Immature natural killer cell (primary cell): ENCODE measurements at regions not wholly inside any gene's neighbourhood (a gene's known extent, or its start where the extent isn't known, plus 50 kb on each side); places are given as distances from the start of the nearest gene placed in this dataset.
"Not testable (repeated sequence)": the region's sequence is repeated elsewhere in the genome, so short reads cannot be mapped to it uniquely, and the experiment has no call there.

Experiments
- DNase-seq, 3 donors: peaks; one replicate each; pipeline ENCODE4 v3.0.0; 2022; ENCODE audit warnings: mixed read lengths in 1 of 3
- H3K27ac Mint-ChIP-seq, 6 donors: one replicate each; pipeline ENCODE4 v1.8.0; 2020; ENCODE audit warnings: mixed read lengths in 6 of 6, mild to moderate bottlenecking in 5 of 6, inconsistent platforms in 4 of 6, moderate library complexity in 3 of 6
- H3K27me3 Mint-ChIP-seq, 3 donors: one replicate each; pipeline ENCODE4 v1.8.0; 2020 to 2021; ENCODE audit warnings: low read depth in 3 of 3, mild to moderate bottlenecking in 3 of 3, mixed read lengths in 3 of 3, moderate library complexity in 3 of 3, inconsistent platforms in 1 of 3
- H3K36me3 Mint-ChIP-seq, 3 donors: one replicate each; pipeline ENCODE4 v1.8.0; 2020; ENCODE audit warnings: mixed read lengths in 3 of 3, inconsistent platforms in 2 of 3, mild to moderate bottlenecking in 2 of 3
- H3K4me1 Mint-ChIP-seq, 2 donors: one replicate each; pipeline ENCODE4 v1.8.0; 2020; ENCODE audit warnings: inconsistent platforms in 2 of 2, mild to moderate bottlenecking in 2 of 2, mixed read lengths in 2 of 2, moderate library complexity in 1 of 2
- H3K4me3 Mint-ChIP-seq, 5 donors: one replicate each; pipeline ENCODE4 v1.8.0; 2020; ENCODE audit warnings: mild to moderate bottlenecking in 5 of 5, mixed read lengths in 5 of 5, inconsistent platforms in 3 of 5, moderate library complexity in 3 of 5
- H3K9me3 Mint-ChIP-seq, 6 donors: one replicate each; pipeline ENCODE4 v1.8.0; 2020; ENCODE audit warnings: mild to moderate bottlenecking in 6 of 6, mixed read lengths in 6 of 6, inconsistent platforms in 4 of 6, moderate library complexity in 3 of 6

DNA sequence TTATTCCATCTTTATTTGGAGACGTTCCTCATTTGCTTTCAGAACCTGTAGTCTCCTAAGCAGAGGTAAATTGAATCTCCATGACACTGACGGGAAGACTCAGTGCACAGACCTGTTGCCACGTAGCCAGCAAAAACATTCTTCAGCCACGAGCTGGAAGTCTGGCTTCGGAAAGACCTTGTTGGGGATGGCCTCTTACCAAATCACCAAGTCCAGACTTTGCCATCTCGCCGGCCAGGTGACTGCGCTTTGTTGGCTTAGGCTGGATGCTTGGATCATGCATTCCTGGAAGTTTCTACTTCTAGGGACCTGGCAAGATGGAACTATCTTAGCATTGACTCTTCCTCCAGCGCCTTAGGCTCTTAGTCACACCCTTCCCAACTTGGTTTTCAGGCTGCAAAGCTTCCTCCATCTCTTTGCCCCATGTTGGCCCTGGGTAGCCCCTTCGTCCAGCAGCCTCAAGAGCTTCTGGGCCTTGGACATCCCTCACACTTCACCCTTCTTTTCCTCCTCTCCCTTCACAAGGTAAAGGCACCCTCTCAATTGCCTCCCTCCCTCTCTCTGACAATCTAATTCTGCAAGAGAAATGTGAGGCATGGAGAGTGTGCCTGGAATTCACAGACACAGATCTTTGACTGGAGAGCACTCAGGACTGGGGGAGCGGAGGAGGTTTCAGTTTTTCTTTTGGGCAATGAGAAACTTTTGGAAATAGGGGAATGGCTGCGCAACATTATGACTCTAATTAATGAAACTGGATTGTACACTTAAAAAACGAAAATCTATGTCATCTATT lies 451.9 kb upstream of the MKI67 start:
- peaks cover 0 to 2% (median 0%) of the 10 kb centered on the region in 6 donors for H3K9me3 Mint-ChIP-seq
- H3K4me3 Mint-ChIP-seq = no peak overlapping the region
- no peaks in the 10 kb centered on the region for H3K4me1 Mint-ChIP-seq
- DNase-seq = no peak
- H3K27me3 Mint-ChIP-seq = peaks cover 0 to 2% (median 0%) of the 10 kb centered on the region in 3 donors
- no peaks in the 10 kb centered on the region for H3K36me3 Mint-ChIP-seq
- H3K27ac Mint-ChIP-seq = no peak overlapping the region

DNA sequence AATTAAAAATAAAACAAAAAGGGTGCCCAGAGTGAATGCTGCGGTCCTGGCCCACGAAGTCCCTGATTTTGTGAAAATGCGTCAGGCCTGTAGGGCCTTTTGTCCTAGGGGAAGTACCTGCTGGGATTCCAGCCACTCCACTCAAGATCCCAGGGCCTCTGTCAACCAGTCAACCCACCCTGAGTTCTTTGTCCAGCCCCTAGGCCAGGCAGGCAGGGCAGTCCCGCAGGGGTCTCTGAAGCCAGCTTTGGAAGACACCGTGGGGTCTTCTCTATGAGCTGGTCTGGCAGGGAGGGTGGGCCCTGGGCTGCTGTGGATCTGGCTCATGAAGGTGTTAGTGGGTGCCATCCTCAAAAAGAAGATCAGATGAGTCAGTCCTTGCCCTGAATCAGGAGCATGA lies 452.5 kb upstream of the MKI67 start:
- Mint-ChIP-seq H3K36me3 (no peaks in the 10 kb centered on the region), H3K4me3 (no peak overlapping the region), H3K27ac (no peak overlapping the region), H3K27me3 (peaks cover 0 to 2% (median 2%) of the 10 kb centered on the region in 3 donors), H3K4me1 (no peaks in the 10 kb centered on the region), H3K9me3 (peaks cover 0 to 2% (median 0%) of the 10 kb centered on the region in 6 donors)
- DNase-seq = no peak

- DNase-seq = no peak
- peaks cover 0 to 4% (median 2%) of the 10 kb centered on the region in 3 donors for H3K27me3 Mint-ChIP-seq
- peaks cover 0 to 2% (median 0%) of the 10 kb centered on the region in 6 donors for H3K9me3 Mint-ChIP-seq
These were observed 453.1 kb upstream of the MKI67 start for GRCh38 chr10:128579280-128579865.

DNA sequence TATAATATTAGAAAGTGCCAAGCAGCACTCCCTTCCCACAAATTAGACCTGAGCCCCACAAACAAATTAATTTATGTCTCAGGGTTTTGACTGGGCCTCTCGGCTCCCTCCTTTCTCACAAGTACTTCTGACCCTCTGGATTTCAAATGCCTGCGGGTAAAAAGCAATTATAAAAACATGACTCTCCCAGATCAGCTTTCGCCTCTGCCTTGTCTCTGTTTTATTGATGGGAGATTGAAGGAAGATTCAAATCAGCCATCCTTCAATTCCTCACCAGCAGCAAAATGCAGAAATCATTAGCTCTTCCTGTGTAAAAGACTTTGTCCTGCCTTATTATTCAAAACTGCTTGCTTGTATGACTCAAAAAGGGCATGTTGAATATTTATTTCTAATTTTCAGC lies 453.7 kb upstream of the MKI67 start:
- DNase-seq = no peak
- Mint-ChIP-seq H3K4me3 (no peak overlapping the region), H3K9me3 (peaks cover 0 to 2% (median 0%) of the 10 kb centered on the region in 6 donors), H3K4me1 (no peaks in the 10 kb centered on the region), H3K36me3 (no peaks in the 10 kb centered on the region), H3K27me3 (peaks cover 0 to 9% (median 2%) of the 10 kb centered on the region in 3 donors), H3K27ac (no peak overlapping the region)

More at GRCh38 chr10:128579280-128579865, 453.1 kb upstream of the MKI67 start:
- H3K36me3 Mint-ChIP-seq = no peaks in the 10 kb centered on the region
- H3K27ac Mint-ChIP-seq = no peak overlapping the region
- H3K4me3 Mint-ChIP-seq = no peak overlapping the region
- H3K4me1 Mint-ChIP-seq = no peaks in the 10 kb centered on the region

- not testable (repeated sequence) for H3K4me3 Mint-ChIP-seq, H3K36me3 Mint-ChIP-seq, H3K4me1 Mint-ChIP-seq, H3K9me3 Mint-ChIP-seq, H3K27me3 Mint-ChIP-seq, DNase-seq, H3K27ac Mint-ChIP-seq
These were observed 456.9 kb upstream of the MKI67 start for GRCh38 chr10:128583125-128583524.

GRCh38 chr10:128586599-128586998 lies 460.4 kb upstream of the MKI67 start:
- H3K9me3 Mint-ChIP-seq, H3K4me1 Mint-ChIP-seq, H3K4me3 Mint-ChIP-seq, DNase-seq, H3K36me3 Mint-ChIP-seq, H3K27ac Mint-ChIP-seq: not testable (repeated sequence)
- H3K27me3 Mint-ChIP-seq = peaks cover 0 to 11% (median 10%) of the 10 kb centered on the region in 3 donors

GRCh38 chr10:128587689-128588088 lies 461.5 kb upstream of the MKI67 start:
- Mint-ChIP-seq H3K4me1 (no peaks in the 10 kb centered on the region), H3K36me3 (no peaks in the 10 kb centered on the region), H3K27ac (no peak overlapping the region), H3K27me3 (peaks cover 0 to 11% (median 10%) of the 10 kb centered on the region in 3 donors), H3K4me3 (no peak overlapping the region), H3K9me3 (peaks cover 0 to 7% (median 0%) of the 10 kb centered on the region in 6 donors)
- no peak for DNase-seq

DNA sequence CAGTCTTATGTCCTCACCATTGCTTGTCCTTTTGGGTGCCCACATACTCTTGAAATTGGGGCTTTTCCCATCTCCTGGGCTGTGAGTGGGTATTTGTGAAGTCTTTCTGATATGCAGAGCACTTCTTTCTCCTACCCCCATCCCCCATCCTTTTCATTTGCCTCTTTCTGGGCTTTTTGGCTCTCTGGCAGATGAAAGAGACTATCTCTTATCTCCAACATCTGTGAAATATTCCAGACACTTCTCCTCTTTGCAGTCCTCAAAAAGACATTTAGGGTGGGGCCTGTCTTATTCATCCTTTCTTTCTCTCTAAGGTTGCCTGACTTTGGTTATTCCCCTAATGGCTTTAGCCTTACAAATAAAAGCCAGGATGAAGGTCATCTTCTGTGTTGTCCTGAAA lies 462.2 kb upstream of the MKI67 start:
- no peaks in the 10 kb centered on the region for H3K4me1 Mint-ChIP-seq
- H3K9me3 Mint-ChIP-seq = peaks cover 0 to 7% (median 0%) of the 10 kb centered on the region in 6 donors
- no peak overlapping the region for H3K4me3 Mint-ChIP-seq
- no peaks in the 10 kb centered on the region for H3K36me3 Mint-ChIP-seq
- peaks cover 0 to 11% (median 10%) of the 10 kb centered on the region in 3 donors for H3K27me3 Mint-ChIP-seq
- no peak overlapping the region for H3K27ac Mint-ChIP-seq
- no peak for DNase-seq

DNA sequence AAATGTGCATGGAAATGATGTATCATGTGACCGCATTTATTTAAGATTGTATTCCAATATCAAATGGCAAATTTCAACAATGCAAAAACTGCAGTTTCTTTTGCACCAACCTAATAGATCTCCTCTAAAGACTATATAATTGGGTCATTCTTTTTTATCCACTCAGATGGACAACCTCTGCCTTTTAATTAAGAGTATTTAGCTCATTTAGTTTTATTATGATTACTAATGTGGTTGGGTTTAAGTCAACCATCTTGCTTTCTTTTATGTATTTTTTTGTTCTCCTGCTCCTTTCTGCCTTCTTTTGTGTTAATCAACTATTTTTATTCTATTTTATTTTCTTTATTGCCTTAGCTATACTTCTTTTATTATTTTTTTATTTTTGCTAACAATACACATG lies 468.5 kb upstream of the MKI67 start:
- Mint-ChIP-seq H3K4me1 (no peaks in the 10 kb centered on the region), H3K27ac (no peak overlapping the region), H3K27me3 (peaks cover 2 to 4% (median 3%) of the 10 kb centered on the region in 3 donors), H3K36me3 (no peaks in the 10 kb centered on the region), H3K9me3 (peaks cover 0 to 2% (median 0%) of the 10 kb centered on the region in 6 donors), H3K4me3 (no peak overlapping the region)
- no peak for DNase-seq

DNA sequence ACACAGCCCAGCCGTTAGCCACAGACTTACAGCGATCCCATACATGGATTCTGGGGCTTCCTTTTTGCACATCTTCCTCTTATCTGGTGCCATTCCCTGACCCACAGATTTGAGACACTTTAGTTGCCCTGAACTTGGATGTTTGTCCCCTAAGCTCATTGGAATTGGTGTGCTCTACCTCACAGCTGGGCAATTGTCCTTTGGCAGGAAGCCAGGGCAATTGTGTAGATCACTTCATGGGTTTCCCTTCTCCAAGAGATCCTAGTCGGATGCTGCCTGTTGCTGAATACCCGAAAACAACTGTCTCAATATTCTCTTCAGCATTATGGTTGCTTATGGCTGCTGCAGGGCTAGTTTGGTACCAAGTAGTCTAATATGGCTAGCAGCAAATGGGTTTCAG lies 470.7 kb upstream of the MKI67 start:
- Mint-ChIP-seq H3K4me3 (no peak overlapping the region), H3K36me3 (no peaks in the 10 kb centered on the region), H3K4me1 (no peaks in the 10 kb centered on the region), H3K9me3 (peaks cover 0 to 2% (median 0%) of the 10 kb centered on the region in 6 donors), H3K27me3 (peaks cover 3 to 5% (median 4%) of the 10 kb centered on the region in 3 donors), H3K27ac (no peak overlapping the region)
- no peak for DNase-seq

GRCh38 chr10:128599030-128599429 lies 472.8 kb upstream of the MKI67 start:
- DNase-seq = no peak
- H3K4me3 Mint-ChIP-seq = no peak overlapping the region
- H3K4me1 Mint-ChIP-seq = no peaks in the 10 kb centered on the region
- H3K27ac Mint-ChIP-seq = no peak overlapping the region
- H3K36me3 Mint-ChIP-seq = no peaks in the 10 kb centered on the region
- H3K27me3 Mint-ChIP-seq = peaks cover 4 to 9% (median 5%) of the 10 kb centered on the region in 3 donors
- peaks cover 0 to 2% (median 0%) of the 10 kb centered on the region in 6 donors for H3K9me3 Mint-ChIP-seq

- peaks cover 0 to 2% (median 0%) of the 10 kb centered on the region in 6 donors for H3K9me3 Mint-ChIP-seq
- no peaks in the 10 kb centered on the region for H3K36me3 Mint-ChIP-seq
- H3K4me1 Mint-ChIP-seq = no peaks in the 10 kb centered on the region
- H3K4me3 Mint-ChIP-seq = peak overlapping the region in 1 of 5 donors; percentile 5
- no peak overlapping the region for H3K27ac Mint-ChIP-seq
- peaks cover 4 to 9% (median 5%) of the 10 kb centered on the region in 3 donors for H3K27me3 Mint-ChIP-seq
- no peak for DNase-seq
These were observed 473.3 kb upstream of the MKI67 start for GRCh38 chr10:128599538-128599937.

DNA sequence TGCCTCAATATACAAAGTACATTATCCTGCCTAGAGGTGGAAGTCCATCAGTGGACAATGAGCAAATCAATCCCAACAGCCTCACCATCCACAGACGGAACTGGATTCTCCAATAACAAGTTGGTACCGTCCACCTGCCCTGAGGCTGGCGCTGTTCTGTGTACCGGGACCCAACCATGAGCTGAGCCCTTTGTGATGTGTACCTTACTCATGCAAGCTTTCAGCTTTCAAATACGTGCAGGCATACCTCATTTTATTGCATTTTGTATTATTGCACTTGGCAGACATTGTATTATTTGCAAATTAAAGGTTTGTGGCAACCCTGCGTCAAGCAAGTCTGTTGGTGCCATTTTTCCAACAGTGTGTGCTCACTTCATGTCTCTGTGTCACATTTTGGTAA lies 476.0 kb upstream of the MKI67 start:
- Mint-ChIP-seq H3K4me1 (no peaks in the 10 kb centered on the region), H3K27ac (no peak overlapping the region), H3K4me3 (no peak overlapping the region), H3K36me3 (no peaks in the 10 kb centered on the region), H3K27me3 (peaks cover 4 to 9% (median 4%) of the 10 kb centered on the region in 3 donors), H3K9me3 (no peaks in the 10 kb centered on the region)
- DNase-seq = no peak

DNA sequence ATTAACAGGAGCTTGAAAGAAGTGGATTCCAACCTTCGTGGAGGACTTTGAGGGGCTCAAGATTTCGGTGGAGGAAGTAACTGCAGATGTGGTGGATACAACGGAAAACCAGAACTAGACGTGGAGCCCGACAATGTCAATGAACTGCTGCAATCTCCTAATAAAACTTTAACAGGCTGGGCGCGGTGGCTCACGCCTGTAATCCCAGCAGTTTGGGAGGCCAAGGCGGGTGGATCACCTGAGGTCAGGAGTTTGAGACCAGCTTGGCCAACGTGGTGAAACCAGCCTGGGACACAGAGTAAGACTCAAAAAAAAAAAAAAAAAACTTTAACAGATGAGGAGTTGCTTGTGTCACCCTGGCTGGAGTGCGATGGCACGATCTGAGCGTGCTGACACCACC lies 477.8 kb upstream of the MKI67 start:
- DNase-seq = no peak
- Mint-ChIP-seq H3K9me3 (no peaks in the 10 kb centered on the region), H3K4me1 (no peaks in the 10 kb centered on the region), H3K4me3 (no peak overlapping the region), H3K27ac (no peak overlapping the region), H3K27me3 (peaks cover 2 to 9% (median 4%) of the 10 kb centered on the region in 3 donors), H3K36me3 (no peaks in the 10 kb centered on the region)
